HG03378 (cell line): ENCODE measurements at regions not wholly inside any gene's neighbourhood (a gene's known extent, or its start where the extent isn't known, plus 50 kb on each side); places are given as distances from the start of the nearest gene placed in this dataset.
"Not testable (repeated sequence)": the region's sequence is repeated elsewhere in the genome, so short reads cannot be mapped to it uniquely, and the experiment has no call there.

Experiments
- ATAC-seq: cut with Tn5 transposase; IDR thresholded peaks from one replicate; pipeline ENCODE4 v1.9.1; 2021; ENCODE audit warnings: mild to moderate bottlenecking, moderate library complexity; ENCODE audit not compliant: unreplicated experiment

DNA sequence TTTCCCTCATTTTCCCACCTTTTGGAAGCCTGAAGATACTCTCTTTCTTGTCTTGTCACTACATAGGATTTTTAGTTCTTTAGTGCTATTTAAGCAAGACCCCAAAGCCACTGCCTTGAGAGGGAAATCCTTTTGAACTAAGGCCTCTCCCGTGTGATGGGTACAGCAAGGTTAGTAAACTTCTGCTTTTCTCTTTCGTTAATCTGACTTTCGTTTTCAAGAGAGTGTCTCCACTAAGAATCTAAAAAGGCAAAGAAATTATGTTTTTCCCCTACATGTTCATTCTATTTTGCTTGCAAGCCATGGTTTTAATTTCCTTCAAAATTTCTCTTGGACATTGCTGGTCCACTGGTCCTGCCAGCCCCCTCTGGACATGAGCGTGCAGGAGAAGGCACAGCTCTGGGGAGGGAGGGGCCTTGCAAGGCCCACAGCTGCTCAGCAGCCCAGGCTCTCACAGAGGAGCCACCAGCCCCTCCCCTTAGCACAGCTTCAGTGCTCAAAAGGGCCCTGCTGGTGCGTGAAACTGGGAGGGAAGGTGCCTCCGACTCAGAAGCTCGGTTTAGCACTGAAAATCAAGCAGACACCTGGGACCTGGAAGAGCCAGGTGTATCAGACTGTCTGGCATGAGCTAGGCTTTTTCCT is 210.9 kb upstream of the GALNT2 start:
- ATAC-seq: peak; percentile 90

DNA sequence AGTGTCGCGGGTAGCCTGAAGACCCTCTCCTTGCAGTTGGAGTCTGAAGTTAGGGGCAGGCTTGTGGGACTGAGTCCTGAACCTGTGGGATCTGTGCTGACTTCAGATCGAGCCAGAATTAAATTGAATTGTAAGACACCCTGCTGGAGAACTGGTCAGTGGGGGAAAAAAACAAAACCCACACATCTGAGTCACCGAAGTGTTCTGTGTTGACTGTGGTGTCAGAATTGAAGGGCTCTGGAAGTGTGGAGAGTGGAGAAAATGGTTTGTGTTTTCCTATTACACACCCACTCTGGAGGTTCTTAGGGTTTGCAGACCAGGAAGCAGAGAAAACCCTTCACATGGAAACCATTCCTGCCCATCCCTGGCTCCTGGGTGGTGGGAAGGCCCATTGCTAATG is 209.5 kb upstream of the GALNT2 start:
- ATAC-seq: no peak

DNA sequence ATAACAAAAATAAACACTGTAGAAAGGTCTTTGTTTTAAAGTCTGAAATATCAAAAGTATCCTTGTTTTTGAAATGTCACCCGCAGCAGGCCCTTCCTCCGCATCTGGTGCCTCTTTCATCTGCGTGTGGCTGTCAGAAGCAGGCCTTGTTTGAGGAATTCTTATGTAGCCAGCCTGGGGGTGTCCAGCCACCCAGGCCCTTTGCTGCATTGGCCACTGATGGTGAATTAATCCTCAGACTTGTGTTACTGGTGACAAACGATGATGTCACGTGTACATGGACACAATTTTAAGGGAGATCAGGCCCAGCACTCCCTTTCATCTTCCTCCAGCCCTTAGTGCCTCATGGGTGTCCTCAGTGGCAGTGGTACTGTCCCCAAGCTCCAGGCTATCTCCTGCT is 208.0 kb upstream of the GALNT2 start:
- ATAC-seq: no peak

DNA sequence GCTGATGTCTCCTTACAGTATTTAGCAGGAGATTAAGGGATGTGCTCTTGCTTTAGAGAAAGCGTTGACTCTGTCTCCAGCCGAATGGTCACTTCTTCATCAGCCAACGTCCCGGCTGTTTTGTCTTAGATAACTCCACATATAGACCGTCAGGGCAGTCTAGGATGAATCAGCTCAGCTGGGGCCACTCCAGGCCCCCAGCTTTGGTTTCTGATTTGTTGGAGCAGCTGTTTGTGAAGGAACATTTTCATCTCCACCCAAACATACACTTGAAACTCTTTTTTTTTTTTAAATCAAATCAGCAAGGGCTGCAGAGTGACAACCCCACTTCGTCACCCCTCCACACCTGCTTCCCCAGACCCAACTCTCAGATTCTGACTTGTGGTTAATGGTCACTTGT is 206.1 kb upstream of the GALNT2 start:
- no peak for ATAC-seq

DNA sequence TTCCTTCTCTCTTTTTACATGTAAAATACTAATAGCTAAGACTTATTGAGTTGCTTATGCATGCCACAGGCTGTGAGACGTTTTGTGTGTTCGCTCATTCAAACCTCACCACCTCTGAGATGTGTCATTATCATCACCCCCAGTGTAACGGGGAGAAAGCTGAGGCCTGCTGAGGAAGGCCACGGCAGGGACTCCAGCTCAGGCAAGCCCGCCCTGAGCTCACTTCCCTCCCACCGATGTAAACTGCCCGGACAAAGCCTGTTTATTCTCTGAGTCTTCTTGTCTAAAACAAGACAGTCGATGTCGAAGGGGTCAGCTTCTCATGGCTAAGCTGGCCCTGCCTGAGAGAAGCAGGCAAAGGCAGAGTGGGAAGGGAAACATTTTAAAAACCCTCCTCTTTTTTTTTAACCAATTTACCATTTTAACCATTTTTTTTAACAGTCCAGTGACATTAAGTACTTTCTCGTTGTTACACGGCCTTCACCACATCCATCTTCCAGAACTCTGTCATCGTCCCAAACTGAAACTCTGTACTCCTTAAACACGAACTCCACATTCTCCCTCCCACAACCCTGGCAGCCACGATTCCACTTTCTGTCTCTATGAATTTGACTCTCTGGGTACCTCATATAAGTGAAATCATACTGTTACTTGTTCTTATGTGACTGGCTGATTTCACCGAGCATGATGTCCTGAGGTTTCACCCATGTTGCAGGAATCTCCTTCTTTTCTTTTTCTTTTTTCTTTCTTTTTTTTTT is 204.8 kb upstream of the GALNT2 start:
- ATAC-seq: no peak

DNA sequence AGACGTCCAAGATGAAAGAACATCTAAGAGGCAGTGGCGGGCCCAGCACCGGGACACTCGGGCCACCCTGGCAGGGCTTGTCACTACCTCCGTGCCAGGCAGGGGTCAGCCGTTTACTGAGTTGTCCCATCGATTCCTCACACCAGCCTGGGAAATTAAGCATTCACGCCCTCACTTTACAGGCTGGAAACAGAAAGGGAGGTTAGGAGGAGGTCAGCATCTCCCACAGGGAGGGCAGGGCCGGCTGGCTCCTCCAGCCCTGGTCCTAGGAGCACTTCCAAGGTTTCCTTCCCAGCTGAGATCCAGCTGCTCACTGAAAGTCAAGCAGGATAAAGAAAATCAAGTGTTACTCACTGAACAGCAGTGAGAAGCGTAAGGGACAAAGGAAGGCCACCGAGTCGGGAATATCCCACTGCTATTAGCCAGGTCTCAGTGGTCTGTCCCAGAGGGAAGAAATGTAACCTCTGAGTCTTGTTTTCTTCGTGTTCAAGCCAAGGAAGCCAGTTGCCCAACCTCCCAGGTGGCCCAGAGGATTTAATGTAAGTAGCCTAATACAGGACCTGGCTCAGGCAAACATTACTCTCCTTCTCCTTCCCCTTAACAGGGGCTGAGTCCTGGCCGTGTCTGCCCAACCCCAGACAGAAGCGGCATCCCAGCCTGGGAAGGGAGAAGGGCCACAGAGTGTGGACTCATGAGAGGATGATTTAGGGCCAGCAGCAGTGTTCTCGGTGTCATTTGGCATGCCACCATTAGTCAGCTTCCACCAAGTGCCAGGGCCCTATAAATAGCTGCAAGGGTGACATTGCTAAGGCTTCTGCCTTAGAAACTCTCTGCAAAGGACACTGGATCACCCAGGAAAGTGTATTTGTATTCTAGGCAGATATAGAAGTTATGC is 203.1 kb upstream of the GALNT2 start:
- no peak for ATAC-seq

DNA sequence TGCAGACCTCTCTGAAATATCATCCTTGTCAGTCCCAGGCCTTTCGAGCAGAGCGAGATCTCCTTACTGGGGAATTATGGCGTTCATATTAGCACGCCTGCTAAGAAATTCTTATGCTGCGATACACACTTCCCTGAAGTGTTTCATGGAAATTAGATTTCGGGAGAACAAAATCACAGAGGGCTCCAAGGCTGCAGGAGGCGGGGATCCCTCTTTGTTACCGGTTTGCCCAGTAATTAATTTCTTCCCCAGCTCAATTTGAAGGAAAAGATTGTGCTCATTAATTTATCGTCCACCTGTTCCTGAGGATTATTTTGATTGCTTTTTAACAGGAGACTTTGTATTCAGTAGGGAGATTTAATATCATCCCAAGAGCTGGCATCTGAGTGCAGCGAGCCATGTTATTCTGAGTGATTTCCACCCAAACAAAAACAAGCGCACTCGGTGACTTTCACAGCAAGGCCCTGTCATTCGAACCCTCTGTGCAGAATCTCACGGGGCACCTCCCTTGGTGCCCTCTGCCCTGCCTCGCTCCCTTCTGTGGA is 202.3 kb upstream of the GALNT2 start:
- no peak for ATAC-seq

DNA sequence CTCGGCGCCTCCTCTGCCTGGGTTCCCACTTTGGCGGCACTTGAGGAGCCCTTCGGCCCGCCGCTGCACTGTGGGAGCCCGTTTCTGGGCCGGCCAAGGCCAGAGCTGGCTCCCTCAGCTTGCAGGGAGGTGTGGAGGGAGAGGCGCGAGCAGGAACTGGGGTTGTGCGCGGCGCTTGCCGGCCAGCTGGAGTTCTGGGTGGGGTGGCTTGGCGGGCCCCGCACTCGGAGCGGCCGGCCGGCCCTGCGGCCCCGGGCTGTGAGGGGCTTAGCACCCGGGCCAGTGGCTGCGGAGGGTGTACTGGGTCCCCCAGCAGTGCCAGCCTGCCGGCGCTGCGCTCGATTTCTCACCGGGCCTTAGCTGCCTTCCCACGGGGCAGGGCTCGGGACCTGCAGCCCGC is 201.7 kb upstream of the GALNT2 start:
- not testable (repeated sequence) for ATAC-seq

DNA sequence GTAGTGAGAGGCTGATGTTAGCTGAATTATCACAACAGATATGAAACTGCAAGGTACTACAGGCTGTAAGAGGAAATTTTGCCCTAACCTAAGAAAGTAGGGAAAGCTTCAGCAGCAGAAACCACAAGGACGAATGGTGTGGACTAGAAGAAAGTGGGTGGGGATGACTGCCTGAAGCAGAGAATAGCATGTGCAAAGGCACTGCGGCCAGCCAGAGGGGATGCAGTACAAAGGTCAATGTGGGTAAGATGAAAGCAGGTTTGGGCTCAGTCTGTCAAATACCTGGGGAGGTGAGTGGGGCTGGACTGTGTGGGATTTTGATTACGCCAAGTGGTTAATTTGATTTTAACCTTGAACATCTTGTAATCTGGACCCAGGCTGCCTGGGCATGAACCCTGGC is 199.3 kb upstream of the GALNT2 start:
- no peak for ATAC-seq

DNA sequence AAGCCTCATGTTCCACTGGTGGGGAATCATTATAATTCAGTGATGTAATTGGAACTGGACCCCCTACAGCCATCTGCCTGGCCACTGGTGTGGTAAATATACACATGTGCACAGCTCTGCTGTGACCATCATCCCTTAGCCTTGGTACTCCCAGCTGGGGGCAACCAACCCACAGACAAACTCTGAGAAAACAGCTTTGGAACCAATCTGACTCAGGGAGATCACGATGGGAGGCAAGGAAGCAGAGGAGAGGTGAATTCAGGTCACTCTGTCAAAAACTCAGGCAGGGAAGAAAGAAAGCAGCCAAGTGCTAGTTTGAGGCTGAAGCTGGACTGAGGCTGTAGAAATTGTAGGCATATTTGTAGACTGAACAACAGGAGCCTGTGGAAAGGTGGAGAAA is 197.8 kb upstream of the GALNT2 start:
- ATAC-seq: no peak

DNA sequence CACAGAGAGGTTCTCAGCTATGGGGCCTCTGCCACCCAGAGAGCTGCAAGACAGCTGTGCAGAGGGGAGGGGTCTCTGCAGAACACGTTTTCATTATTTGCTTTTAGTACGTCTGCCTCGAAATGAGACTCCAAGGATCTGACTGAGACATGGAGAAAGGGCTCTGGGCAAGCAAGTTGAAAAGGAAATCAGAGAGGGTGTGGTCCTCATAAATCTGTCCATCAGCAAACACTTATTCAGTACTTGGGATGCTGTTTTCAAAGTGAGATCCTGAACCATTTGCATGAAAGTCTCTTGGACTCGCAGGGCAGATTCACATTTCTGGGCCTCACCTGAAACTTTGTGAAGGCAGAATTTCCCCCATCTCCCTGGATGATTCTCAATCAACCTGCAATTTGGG is 197.4 kb upstream of the GALNT2 start:
- ATAC-seq: no peak

DNA sequence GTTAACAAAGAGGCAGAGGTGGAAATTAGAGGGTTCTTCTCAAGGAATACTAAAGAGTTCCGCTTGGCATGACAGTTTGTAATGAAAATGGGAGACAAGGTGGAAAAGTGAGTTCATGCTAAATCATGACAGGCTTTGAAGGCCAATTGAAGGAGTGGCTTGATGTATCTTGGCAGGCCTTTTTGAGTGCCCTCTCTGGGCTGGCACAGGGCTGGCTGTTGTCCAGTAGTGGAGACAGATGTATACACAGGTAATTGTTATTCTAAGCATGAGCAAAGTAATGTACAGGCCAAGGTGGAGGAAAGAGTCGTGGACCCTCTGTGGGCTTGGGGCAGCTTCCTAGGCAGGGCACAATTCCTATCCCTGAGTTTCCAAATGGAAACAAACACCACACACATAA is 196.7 kb upstream of the GALNT2 start:
- no peak for ATAC-seq

DNA sequence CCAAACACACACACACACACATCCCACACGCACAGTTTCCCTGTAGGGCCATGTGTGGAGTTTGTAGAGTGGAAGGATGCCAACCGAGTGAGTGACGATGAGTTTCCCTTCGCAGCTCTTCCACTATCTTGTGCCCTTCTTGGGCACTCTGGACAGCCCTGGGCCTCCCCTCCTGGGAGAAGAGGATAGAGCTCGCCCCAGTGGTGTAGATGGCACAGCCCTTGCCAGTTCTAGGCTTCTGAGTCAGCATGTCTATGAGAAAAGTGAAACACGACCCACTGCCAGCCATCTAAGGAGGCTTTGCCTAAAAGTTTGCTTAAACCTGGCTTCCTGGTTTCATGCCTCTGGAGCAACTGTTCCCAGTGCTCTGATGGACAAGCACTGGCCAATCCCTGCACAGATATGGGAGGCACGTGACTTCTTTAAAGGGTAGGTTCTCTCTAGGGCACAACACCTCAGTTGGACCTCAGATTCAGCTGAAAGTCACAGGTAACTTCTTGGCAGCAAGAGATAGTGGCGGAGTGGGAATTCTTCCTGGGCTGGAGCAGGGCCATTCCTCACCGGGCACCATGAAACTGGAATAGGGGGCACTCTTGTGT is 195.9 kb upstream of the GALNT2 start:
- ATAC-seq: no peak

DNA sequence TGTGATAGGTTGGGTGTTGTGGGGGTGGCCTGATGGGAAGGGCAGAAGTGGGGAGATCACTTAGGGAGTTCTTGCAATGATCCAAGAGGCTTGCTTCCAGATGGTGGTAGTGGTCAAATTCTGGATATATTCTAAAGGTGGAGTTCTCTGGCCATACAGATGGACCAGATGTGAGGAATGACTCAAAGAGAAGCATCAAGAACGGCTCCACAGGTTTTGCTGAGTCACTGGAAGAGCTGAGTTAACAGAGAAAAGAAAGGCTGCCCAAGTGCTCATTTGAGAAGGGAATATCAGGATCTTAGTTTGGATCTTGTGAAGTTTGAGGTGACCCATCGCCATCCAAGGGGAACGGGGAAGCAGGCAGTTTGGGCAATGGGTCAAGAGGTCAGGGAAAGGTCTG is 192.9 kb upstream of the GALNT2 start:
- no peak for ATAC-seq

DNA sequence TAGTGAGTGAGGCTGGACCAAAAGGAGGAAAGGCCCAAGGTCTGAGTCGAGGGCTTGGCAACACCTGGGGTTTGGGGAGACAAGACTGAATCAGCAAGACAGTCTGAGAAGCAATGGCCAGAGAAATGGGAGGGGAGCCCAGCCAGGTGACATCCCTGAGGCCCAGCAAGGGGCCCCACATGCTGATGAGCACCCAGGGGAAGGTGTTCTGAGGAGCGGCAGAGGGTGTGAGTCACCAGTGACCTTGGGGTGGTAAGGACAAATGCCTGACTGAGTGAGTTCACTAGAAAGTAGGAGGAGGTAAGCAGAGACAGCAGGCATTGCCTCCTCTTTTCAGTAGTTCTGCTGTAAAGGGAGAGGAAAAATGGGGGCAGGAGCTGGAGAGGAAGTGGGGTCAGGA is 192.4 kb upstream of the GALNT2 start:
- ATAC-seq: no peak

DNA sequence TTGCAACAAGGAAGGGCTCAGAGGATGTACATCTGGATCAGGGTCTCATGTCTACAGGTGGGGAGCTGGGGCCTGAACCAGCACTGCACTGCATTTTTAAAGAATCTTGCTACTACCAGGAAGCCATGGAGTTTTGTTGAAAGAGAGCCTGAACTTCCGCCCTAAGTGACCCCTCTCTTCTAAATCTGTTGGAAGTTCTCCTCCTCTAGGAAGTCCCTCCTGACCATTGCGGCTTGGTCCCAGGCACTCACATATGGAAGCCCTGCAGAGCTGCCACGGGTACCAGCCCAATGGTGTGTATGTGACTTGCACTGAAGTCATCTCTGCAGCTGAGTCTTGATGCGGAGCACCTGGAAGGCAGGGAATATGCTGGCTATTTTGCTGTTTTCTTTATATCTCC is 192.0 kb upstream of the GALNT2 start:
- no peak for ATAC-seq

DNA sequence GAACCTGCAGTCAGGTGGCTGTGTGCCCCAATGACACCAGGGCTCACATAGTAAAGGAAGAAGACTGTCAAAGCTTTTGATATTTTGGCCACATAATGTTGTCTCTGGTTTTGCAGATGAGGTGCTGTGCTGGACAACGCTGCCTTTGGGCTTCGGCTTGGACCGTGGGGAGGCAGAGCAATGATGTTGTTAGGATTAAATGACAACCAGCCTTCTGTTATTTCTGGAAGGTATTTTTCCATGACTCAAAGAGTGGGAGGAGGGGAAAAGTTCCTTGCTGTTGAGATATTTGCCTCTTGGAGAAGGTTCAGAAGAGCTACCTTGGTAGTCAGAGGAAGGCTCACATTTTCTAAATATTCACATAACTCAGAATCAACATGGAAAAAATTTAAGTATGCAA is 187.3 kb upstream of the GALNT2 start:
- ATAC-seq: no peak

DNA sequence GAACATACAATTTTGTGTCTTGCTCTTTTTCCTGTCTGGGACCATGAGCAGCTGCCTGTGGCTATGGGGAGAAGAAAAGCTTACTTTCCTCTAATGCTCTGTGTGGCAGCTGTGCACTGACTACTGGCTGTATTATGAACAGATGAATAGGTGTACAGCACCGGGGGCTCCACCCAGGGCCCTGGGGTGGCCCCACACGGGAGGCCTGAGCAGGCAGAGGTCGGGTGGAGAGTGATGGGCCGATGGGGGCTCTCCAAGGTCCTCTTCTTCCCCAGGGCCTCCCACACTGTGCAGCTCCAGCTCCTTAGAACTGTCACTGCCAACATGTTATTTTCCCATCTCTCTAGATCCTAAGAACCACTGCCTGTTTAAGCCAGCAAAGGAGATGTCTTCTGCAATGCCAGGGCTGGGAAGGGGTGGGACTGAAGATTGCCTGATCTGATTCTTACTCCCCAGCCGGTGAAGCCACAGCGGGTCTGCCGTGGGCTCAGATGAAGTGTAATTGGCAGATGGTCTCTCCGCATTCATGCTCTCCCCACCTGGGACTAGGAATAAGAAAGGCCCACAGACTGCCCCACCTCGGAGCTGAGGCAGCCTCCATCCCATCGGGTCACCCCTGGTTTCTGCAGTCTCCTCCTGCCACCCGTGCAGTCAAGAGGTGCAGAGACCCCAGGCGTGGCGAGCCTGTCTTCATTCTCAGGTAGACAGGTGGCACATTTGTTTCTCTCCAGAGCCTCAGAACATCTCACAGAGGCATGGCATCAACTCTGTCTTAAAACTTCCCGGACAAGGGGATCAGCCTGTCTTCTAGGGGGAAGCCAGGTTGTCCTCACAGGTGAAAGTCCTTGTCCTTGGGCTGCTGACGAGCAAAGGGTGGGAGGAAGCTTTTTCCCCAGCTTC is 186.5 kb upstream of the GALNT2 start:
- ATAC-seq: no peak

DNA sequence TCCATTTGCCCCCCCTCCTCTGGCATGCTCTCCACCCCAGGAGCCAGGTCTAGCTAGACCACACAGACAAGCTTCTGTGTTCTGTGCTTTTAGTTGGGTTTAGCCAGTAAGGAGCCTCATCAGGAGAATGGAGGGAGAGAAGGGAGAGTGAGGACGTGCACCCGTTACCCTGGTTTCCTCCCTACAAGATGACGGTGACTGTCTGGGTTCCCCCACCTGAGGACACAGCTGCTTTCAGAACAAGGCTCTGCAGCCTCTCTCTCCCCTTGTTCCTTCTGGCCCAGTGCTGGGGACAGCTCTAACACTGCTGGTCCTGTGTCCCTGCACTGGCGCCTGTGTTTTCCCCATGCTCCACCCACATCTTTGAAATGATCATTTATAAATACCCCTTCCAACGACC is 184.4 kb upstream of the GALNT2 start:
- no peak for ATAC-seq
